ENCODE measurements at regions not wholly inside any gene's neighbourhood (a gene's known extent, or its start where the extent isn't known, plus 50 kb on each side); places are given as distances from the start of the nearest gene placed in this dataset.

DNA sequence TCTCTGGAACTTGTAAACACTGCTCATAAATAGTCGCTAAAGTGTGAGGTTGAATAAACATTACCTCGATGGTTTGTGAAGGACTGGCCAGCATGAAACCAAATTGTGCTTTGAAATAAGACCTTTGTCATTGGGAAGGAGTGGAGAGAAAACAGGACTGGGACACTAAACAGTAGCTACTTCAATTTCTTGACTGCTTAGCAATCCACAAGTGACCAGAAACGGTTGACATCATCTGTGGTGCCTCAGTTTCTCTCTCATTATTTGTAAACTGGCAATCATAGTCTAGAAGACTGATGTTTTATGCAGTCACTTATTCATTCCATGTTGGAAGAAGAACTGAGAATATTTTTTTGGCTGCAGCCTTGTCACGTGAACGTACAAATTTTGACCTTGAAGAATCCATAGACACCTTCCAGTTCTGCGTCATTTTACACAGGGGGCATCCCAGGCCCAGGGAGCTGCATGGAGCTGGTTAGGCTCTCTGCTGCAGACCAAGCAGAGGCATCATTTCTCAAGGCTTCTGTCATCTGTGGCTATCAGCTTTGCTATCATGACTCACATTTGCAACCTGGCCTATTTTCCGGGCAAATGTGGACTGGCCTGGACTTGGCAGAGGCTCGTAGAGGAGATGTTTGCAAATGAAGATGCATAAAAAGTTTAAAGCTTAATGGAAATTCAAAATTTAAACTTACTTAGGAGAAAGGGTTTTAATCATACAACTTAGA is 391.8 kb downstream of the FGF9 start:
- H3K36me3 ChIP-seq (ENCODE audit: low read depth, missing control alignments): no peaks in the 10 kb centered on the region

DNA sequence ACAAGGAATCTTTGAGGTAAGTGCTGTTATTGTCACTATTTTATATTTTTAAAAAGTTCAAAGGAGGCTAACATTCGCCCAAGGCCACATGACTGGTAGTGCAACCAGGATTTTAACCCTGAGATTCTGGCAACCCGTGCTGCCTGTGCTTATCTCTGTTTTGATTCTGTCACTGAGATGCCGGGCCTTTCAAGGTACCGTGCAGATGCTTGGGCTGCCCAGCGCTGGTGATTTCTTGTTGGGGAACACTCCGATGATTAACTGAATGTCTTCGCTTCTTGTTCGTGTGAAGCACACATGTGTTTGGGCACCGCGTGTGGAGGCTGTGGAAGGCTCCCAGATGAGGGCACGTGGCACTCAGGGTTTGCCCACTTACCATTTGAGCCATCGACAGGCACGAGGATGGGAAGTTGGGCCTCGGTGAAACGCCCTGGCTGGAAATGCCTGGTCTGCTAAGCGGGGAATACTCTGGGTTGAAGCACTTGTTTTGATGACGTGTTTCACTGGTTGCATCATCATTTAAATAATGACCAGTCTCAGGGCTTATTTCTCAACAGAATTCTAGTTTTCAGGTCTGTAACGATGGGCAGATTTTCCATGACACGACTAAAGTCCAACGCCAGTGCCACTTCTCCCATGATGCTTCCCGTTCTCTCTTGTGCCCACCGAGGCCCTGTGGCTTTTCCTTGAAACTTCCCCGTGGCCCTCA is 392.7 kb downstream of the FGF9 start:
- Histone ChIP-seq H3K4me1 (no peaks in the 10 kb centered on the region), H3K27me3 (no peaks in the 10 kb centered on the region), H3K4me3 (no peak overlapping the region), H3K9me3 (no peaks in the 10 kb centered on the region), H3K27ac (no peak overlapping the region), H3K36me3 (ENCODE audit: low read depth, missing control alignments) (no peaks in the 10 kb centered on the region)
- WGBS, 2 donors: 91 to 93% methylated on average over 19 to 23 of the region's 23 CpGs
- TF ChIP-seq POLR2A (IDR thresholded peaks at IDR 0.05): no peak
- TF ChIP-seq, protein P1, sequence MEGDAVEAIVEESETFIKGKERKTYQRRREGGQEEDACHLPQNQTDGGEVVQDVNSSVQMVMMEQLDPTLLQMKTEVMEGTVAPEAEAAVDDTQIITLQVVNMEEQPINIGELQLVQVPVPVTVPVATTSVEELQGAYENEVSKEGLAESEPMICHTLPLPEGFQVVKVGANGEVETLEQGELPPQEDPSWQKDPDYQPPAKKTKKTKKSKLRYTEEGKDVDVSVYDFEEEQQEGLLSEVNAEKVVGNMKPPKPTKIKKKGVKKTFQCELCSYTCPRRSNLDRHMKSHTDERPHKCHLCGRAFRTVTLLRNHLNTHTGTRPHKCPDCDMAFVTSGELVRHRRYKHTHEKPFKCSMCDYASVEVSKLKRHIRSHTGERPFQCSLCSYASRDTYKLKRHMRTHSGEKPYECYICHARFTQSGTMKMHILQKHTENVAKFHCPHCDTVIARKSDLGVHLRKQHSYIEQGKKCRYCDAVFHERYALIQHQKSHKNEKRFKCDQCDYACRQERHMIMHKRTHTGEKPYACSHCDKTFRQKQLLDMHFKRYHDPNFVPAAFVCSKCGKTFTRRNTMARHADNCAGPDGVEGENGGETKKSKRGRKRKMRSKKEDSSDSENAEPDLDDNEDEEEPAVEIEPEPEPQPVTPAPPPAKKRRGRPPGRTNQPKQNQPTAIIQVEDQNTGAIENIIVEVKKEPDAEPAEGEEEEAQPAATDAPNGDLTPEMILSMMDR (IDR thresholded peaks at IDR 0.05): no peak
- intact Hi-C loops (cut with DNase I; ENCODE audit: low total_unique reads): no loop called here
- DNase-seq: no peak

More for the DNA sequence above, 391.8 kb downstream of the FGF9 start:
- whole genome bisulfite sequencing, 2 donors: 58 to 62% methylated on average over 8 of the region's 8 CpGs
- no peak overlapping the region for H3K4me3 ChIP-seq
- intact Hi-C loops (cut with DNase I; ENCODE audit: low total_unique reads): no loop called here
- DNase-seq: no peak
- no peak overlapping the region for H3K27ac ChIP-seq
- H3K27me3 ChIP-seq: no peaks in the 10 kb centered on the region
- no peaks in the 10 kb centered on the region for H3K4me1 ChIP-seq
- TF ChIP-seq, protein P1 (IDR thresholded peaks at IDR 0.05): no peak
- no peak for TF ChIP-seq POLR2A (IDR thresholded peaks at IDR 0.05)
- no peaks in the 10 kb centered on the region for H3K9me3 ChIP-seq

DNA sequence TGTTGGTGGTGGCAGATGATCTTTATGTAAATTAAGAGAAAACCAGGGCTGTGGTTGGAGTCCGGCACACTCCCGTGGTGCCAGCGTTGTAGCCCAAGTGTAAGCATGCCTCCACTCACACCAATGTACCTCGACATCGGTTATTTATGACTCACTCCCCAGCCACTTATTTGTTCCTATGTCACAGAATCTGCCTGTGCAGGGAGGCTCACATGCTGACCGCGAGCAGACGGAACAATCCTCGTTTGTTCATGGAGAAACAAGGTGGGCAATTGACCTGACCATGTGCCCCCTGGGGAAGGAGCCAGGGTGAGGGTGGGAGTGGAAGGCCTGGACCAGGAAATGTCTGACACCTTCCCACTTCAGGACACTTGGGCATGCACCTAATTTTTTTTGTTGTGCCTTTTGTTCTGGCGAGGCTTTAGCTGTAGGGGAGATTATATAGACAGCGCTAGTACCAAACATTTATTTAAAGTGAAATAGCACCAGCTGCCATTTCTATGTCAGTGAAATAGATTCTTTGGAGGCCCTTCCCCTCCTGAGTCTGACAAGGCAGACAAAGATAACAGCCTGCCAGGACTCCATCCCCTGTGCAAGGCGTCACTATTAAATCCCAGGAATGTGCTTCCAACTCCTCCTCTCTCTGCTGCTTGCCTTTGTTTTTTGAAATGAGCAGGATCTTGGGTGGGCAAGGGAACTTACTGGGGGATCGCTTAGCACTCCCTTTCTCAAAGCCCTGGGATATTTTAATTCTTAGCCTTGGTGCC is 394.2 kb downstream of the FGF9 start:
- DNase-seq: no peak
- WGBS, 2 donors: 49 to 65% methylated on average over 13 of the region's 13 CpGs
- H3K9me3 ChIP-seq: no peaks in the 10 kb centered on the region
- H3K27ac ChIP-seq: no peak overlapping the region
- TF ChIP-seq, protein P1 (IDR thresholded peaks at IDR 0.05): no peak
- TF ChIP-seq POLR2A (IDR thresholded peaks at IDR 0.05): no peak
- no peaks in the 10 kb centered on the region for H3K36me3 ChIP-seq (ENCODE audit: low read depth, missing control alignments)
- H3K27me3 ChIP-seq: no peaks in the 10 kb centered on the region
- H3K4me1 ChIP-seq: no peaks in the 10 kb centered on the region
- intact Hi-C loops (cut with DNase I; ENCODE audit: low total_unique reads): no loop called here
- H3K4me3 ChIP-seq: no peak overlapping the region

DNA sequence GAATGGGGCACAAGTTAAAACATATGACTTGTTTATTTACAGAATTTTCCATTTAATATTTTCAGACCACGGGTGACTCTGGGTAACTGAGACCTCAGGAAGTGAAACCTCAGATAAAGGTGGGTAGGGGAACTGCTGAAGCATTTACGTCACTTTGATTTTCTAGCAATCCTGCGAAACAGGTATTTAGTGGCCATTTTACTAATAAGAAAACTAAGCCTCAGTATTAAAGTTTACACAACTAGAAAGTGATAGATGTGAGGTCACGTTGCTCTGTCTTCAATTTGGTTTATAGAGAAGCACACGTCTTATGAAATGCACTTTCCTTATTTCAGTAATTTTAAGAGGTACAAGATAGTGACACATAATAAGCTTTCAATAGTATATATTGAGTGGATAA is 402.8 kb downstream of the FGF9 start:
- TF ChIP-seq, protein P1 (IDR thresholded peaks at IDR 0.05): no peak
- TF ChIP-seq POLR2A (IDR thresholded peaks at IDR 0.05): no peak
- Histone ChIP-seq H3K27me3 (no peaks in the 10 kb centered on the region), H3K4me1 (no peaks in the 10 kb centered on the region), H3K9me3 (no peaks in the 10 kb centered on the region), H3K27ac (no peak overlapping the region), H3K4me3 (no peak overlapping the region), H3K36me3 (ENCODE audit: low read depth, missing control alignments) (no peaks in the 10 kb centered on the region)
- intact Hi-C loops (cut with DNase I; ENCODE audit: low total_unique reads): no loop called here
- 72% methylated on average over 5 of the region's 5 CpGs for WGBS, 2 donors
- no peak for DNase-seq

Measured in testis (tissue), 2 donors.